PFSK-1 (cell line): ENCODE measurements at regions not wholly inside any gene's neighbourhood (a gene's known extent, or its start where the extent isn't known, plus 50 kb on each side); places are given as distances from the start of the nearest gene placed in this dataset.

ENCODE experiments used
- POLR2AphosphoS5 ChIP-seq: IDR thresholded peaks from 2 replicates; pipeline ENCODE4 v1.6.1; 2012; ENCODE audit warnings: low read depth, mild to moderate bottlenecking, control low read depth, low read length, moderate library complexity
- REST ChIP-seq, 2 experiments: IDR thresholded peaks; 2 replicates each; pipeline versions ENCODE4 v1.6.1 to v1.8.0; 2011 to 2012; ENCODE audit warnings: low read depth in 2 of 2, low read length in 2 of 2, control low read depth in 1 of 2, inconsistent platforms in 1 of 2, mild to moderate bottlenecking in 1 of 2, moderate library complexity in 1 of 2; ENCODE audit not compliant: insufficient read depth in 1 of 2
- SIN3A ChIP-seq: IDR thresholded peaks from 2 replicates; pipeline ENCODE4 v1.6.1; 2012; ENCODE audit warnings: mild to moderate bottlenecking, low read length, moderate library complexity, borderline replicate concordance; ENCODE audit not compliant: insufficient read depth
- TAF1 ChIP-seq: IDR thresholded peaks from 2 replicates; pipeline ENCODE4 v1.6.1; 2012; ENCODE audit warnings: low read length, control low read depth, borderline replicate concordance; ENCODE audit not compliant: insufficient read depth

GRCh38 chr2:128836559-128837100 lies 518.0 kb upstream of the HS6ST1 start:
- TF ChIP-seq POLR2AphosphoS5 (no peak), TAF1 (no peak), REST (IDR thresholded peaks at IDR 0.05; ENCODE audit: insufficient read depth in 1 of 2, low read depth in 2 of 2, low read length in 2 of 2) (no peak), SIN3A (no peak)
